VCaP (cell line): ENCODE measurements at regions not wholly inside any gene's neighbourhood (a gene's known extent, or its start where the extent isn't known, plus 50 kb on each side); places are given as distances from the start of the nearest gene placed in this dataset.

Source experiments
- H3K27ac ChIP-seq: fragments of 450-650 bp; 2 replicates; pipeline ENCODE4 v1.5.1; 2017
- CTCF ChIP-seq: fragments of 450-650 bp; conservative IDR thresholded peaks from 2 replicates; pipeline ENCODE4 v1.5.1; 2017; ENCODE audit warnings: mild to moderate bottlenecking, moderate library complexity

DNA sequence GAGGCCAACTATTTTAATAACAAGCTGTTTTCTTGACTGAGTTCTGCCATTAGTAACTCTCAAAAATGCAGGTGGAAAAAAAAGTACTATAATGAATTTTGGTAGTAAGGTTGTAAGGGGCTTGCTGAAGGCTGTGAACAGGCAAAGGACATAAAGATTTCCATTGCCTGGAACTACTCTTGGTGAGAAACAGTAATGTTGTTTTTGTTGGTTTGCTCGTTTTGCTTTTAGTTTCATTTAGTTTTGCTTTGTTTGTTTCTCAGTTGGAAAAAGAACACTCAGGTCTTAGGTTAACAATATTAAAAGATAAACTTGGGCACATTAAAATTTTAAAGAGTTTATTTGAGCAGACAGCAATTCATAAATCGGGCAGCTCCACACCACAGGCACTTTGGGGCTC is 824.5 kb upstream of the HTR2C start:
- 0 out of 2 replicates have a peak overlapping the region, but pooled peaks have one; percentile 5 for H3K27ac ChIP-seq
- TF ChIP-seq CTCF: no peak

- H3K27ac ChIP-seq: no peak overlapping the region
- no peak for TF ChIP-seq CTCF
Measured at GRCh38 chrX:113747274-113747973, 836.5 kb upstream of the HTR2C start.

DNA sequence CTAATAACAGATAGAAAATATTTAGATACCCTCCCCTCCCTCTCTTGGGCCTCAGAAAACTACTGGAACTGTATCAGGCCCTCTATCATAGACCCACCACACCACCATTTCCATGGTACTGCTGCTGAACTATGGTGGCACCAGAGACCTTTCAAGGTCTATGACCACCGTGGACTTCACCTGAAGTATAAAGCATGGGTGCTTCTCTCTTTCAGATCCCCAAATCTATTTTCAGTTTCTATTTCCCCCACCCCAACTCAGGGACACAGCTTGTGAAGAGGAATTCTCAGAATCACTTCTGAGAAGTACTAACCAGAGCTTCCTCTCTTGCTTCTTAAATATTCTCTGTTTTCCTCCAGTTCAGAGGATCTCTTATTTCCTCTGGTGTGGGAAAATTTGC is 840.8 kb upstream of the HTR2C start:
- H3K27ac ChIP-seq: no peak overlapping the region
- TF ChIP-seq CTCF: no peak

DNA sequence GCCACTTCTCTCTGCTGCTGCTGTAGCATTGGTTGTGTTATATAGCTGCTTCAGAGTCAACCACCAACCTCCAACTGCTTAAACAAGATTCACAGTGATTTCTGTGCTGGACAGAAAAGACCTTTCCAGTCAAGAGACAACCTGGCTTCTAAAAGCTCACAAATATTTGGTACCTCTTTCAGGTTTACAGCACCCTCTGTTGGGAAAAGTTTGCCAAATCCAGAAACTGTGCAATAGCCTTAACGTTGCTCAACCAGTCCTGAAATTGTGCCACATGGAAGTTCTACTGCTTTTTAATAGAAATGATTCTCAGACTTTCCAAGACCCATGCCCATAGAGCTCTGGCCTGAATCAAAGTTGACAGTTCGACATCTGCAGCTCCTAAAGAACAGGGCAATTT is 842.1 kb upstream of the HTR2C start:
- no peak overlapping the region for H3K27ac ChIP-seq
- TF ChIP-seq CTCF: peak; percentile 21; the same call in 1 of the 2 replicates

GRCh38 chrX:113728937-113729336 is 854.9 kb upstream of the HTR2C start:
- no peak for TF ChIP-seq CTCF
- no peak overlapping the region for H3K27ac ChIP-seq

- H3K27ac ChIP-seq: no peak overlapping the region
- no peak for TF ChIP-seq CTCF
Measured at GRCh38 chrX:113726898-113727297, 857.0 kb upstream of the HTR2C start.

GRCh38 chrX:113726466-113726865 is 857.4 kb upstream of the HTR2C start:
- H3K27ac ChIP-seq: no peak overlapping the region
- no peak for TF ChIP-seq CTCF
